HG03025 (cell line): ENCODE measurements at regions not wholly inside any gene's neighbourhood (a gene's known extent, or its start where the extent isn't known, plus 50 kb on each side); places are given as distances from the start of the nearest gene placed in this dataset.

ENCODE experiments used
- ATAC-seq: cut with Tn5 transposase; IDR thresholded peaks from one replicate; pipeline ENCODE4 v1.9.1; 2021; ENCODE audit warnings: mild to moderate bottlenecking, moderate library complexity; ENCODE audit not compliant: unreplicated experiment, low FRiP score

DNA sequence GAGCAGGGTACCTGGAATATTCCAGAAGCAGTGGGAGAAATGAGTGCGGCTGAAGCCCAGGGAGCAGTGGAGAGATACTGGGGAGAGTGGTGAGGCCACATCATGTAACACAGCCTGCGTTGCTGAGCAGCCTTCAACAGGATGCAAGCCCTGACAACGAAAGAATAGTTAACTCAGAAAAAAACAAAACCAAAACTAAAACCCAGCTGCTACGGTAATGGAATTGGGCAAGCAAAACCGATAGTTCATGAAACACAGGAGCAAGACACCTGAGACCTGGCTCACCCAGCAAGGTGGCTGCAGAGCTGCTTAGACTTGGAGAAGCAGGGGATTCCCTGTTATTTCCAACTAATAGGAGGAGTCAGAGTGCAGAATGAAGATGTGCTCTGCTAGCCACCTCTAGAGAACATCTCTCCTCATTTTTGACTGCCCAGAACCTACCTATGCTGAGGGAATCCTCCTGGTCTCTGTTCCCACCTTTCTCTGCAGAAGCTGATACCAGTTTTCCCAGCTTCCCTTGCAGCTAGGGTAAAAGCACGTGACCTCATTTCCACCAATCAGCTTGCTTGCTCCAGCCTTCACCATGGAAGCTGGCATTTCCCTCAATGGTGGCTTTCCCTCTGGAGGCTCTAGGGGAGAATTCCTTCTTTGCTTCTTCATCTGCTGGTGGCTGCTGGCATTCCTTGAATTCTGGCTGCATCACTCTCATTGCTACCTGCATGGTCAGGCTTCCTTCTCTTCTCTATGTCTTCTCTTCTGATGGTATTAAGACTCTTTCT, 59.4 kb upstream of the XYLT1 start:
- ATAC-seq, result peak; percentile 63

GRCh38 chr16:17526956-17527937, 56.5 kb upstream of the XYLT1 start:
- no peak for ATAC-seq

DNA sequence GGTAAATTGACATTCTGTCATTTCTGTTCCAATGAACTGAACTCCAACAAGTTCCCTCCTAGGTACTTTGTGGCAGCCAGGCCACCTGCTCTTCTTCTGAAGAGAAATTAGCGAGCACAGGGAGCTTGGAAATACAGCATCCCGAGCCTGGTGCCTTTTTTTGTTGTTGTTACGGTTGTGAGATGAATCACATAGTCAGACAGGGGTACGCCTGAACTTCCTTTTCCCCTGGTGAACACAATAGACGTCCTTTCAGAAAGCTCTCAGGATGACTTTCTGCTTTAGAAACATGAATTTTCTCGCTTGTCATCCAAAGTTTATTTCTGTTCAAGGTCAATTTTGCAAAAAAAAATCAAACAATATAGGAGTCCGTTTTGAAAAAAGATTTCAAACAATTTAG, 53.9 kb upstream of the XYLT1 start:
- no peak for ATAC-seq

- ATAC-seq, result no peak
Measured at GRCh38 chr16:17520561-17520960, 49.8 kb upstream of the XYLT1 start.
